Kidney (tissue), 13 donors: ENCODE measurements at regions not wholly inside any gene's neighbourhood (a gene's known extent, or its start where the extent isn't known, plus 50 kb on each side); places are given as distances from the start of the nearest gene placed in this dataset.

Source experiments
- DNase-seq, 5 donors: peaks; one replicate each; pipeline ENCODE4 v3.0.0-alpha.2; 2013 to 2020
- FAIRE-seq: peaks from 2 replicates; lab custom pipeline; 2012; peaks lifted over from hg19 to GRCh38; lab: Jason Lieb, UNC
- H3K27ac ChIP-seq, 2 donors: one replicate each; pipeline ENCODE4 v1.7.0; 2013; ENCODE audit warnings: low read depth in 2 of 2, low read length in 2 of 2, inconsistent platforms in 1 of 2
- H3K27me3 ChIP-seq: one replicate; pipeline ENCODE4 v1.7.1; 2013; ENCODE audit warnings: low read length, inconsistent platforms; ENCODE audit not compliant: control insufficient read depth, insufficient read depth
- H3K36me3 ChIP-seq, 3 donors: one replicate each; pipeline versions ENCODE4 v1.7.0 to v1.7.1; 2013; ENCODE audit warnings: low read length in 3 of 3, control low read depth in 1 of 3, inconsistent platforms in 1 of 3; ENCODE audit not compliant: insufficient read depth in 3 of 3, control insufficient read depth in 2 of 3
- H3K4me1 ChIP-seq, 3 donors: one replicate each; pipeline versions ENCODE4 v1.7.0 to v1.7.1; 2013; ENCODE audit warnings: low read length in 3 of 3, inconsistent platforms in 1 of 3, low read depth in 1 of 3; ENCODE audit not compliant: control insufficient read depth in 2 of 3, insufficient read depth in 2 of 3
- H3K4me3 ChIP-seq, 3 donors: one replicate each; pipeline versions ENCODE4 v1.7.0 to v1.8.1; 2013; ENCODE audit warnings: low read length in 3 of 3, control low read depth in 1 of 3, inconsistent platforms in 1 of 3
- H3K9ac ChIP-seq, 3 donors: one replicate each; pipeline versions ENCODE4 v1.7.0 to v1.7.1; 2013; ENCODE audit warnings: low read length in 3 of 3, control low read depth in 1 of 3, inconsistent platforms in 1 of 3
- H3K9me3 ChIP-seq, 3 donors: one replicate each; pipeline versions ENCODE4 v1.7.0 to v1.7.1; 2013; ENCODE audit warnings: low read length in 3 of 3, control low read depth in 1 of 3, inconsistent platforms in 1 of 3; ENCODE audit not compliant: control insufficient read depth in 2 of 3, insufficient read depth in 1 of 3
- intact Hi-C: fragments of 100-400 bp; cut with DNase I; formaldehyde crosslinking; loops from one replicate; pipeline ENCODE4 v1.11.1; 2022
- TF ChIP-seq, protein P1 (sequence below): IDR thresholded peaks from 3 replicates; pipeline ENCODE4 v1.5.1; 2012; ENCODE audit warnings: mild to moderate bottlenecking, moderate library complexity, borderline replicate concordance; ENCODE audit not compliant: insufficient read depth; ENCODE audit errors: extremely low read depth
- donor health status: control.
- donor health status: control.
- donor health status: control.
- donor health status: control.
- donor health status: control.
- donor health status: DM: yes; HTN: yes; CAD: no.
- donor health status: Normal renal cell carcinoma (clear cell type).

DNA sequence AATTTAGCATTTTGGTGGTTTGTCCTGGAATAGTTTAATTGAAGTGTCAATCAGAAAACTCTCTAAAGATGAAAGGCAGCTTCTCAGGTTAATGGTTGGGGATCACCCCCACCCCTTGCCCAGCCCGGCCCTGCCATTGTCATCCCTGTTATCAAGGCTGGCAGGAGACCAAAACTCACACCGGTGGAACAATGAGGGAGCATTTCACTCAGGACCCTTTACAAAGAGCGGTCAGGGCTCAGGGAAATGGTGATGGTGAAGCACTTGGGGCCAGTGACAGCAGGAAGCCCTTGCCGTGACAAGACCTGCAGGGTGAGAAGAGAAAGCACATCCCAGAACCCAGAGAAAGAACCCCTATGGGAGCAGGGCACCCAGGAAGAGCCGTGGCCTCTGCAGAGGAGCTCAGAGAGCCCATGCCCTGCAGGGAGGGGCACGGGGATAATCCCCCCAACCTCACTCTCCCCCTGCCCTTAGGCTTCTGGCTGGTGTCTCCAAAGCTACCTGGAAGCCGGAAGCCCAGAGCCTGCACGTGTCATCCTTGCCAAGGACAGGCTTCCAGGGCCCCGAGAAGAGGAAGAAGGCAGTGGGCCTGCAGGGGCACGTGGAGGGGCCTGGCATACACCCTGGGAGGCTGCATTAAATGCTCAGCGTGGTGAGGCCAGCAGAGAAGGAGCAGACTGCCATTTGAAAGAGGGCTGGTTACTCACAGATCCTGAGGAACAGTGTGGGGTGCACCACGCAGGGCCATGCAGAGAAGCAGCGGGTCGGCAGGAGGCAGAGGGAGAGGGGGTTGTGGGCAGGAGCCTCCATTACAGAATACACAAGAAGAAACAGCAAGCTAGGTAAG, 80.6 kb upstream of the PRR20G start:
- Histone ChIP-seq H3K4me3 (no peak overlapping the region), H3K9me3 (no peaks in the 10 kb centered on the region), H3K36me3 (no peaks in the 10 kb centered on the region), H3K27ac (no peak overlapping the region), H3K4me1 (no peaks in the 10 kb centered on the region), H3K27me3 (no peaks in the 10 kb centered on the region), H3K9ac (no peak overlapping the region)
- intact Hi-C loops, result no loop called here
- FAIRE-seq (no peak), DNase-seq (peak in 1 of 5 donors; percentile 41)
- TF ChIP-seq, protein P1, sequence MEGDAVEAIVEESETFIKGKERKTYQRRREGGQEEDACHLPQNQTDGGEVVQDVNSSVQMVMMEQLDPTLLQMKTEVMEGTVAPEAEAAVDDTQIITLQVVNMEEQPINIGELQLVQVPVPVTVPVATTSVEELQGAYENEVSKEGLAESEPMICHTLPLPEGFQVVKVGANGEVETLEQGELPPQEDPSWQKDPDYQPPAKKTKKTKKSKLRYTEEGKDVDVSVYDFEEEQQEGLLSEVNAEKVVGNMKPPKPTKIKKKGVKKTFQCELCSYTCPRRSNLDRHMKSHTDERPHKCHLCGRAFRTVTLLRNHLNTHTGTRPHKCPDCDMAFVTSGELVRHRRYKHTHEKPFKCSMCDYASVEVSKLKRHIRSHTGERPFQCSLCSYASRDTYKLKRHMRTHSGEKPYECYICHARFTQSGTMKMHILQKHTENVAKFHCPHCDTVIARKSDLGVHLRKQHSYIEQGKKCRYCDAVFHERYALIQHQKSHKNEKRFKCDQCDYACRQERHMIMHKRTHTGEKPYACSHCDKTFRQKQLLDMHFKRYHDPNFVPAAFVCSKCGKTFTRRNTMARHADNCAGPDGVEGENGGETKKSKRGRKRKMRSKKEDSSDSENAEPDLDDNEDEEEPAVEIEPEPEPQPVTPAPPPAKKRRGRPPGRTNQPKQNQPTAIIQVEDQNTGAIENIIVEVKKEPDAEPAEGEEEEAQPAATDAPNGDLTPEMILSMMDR, result no peak

DNA sequence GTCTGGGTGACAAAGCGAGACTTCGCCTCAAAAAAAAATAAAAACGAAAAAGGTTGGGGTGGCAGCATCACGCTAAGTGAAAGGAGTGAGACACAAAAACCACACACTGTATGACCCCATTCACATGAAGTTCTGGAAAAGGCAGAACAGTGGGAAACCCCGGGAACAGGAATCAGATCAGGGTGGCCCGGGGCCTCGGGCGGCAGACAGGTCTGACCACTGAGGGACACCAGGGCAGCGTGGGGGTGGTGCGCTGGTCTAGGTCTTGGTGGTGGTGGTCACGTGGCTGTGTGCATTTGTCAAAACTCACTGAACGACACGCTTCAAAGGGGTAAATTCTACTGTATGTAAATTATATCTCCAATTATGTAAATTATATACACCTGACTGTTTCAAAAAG, 79.7 kb upstream of the PRR20G start:
- H3K9ac ChIP-seq, result no peak overlapping the region
- DNase-seq, result peak in 1 of 5 donors; percentile 56
- no peaks in the 10 kb centered on the region for H3K36me3 ChIP-seq
- H3K27me3 ChIP-seq, result no peaks in the 10 kb centered on the region
- TF ChIP-seq, protein P1, result no peak
- intact Hi-C loops, result no loop called here
- no peak for FAIRE-seq
- no peaks in the 10 kb centered on the region for H3K4me1 ChIP-seq
- H3K4me3 ChIP-seq, result no peak overlapping the region
- H3K9me3 ChIP-seq, result no peaks in the 10 kb centered on the region
- no peak overlapping the region for H3K27ac ChIP-seq

DNA sequence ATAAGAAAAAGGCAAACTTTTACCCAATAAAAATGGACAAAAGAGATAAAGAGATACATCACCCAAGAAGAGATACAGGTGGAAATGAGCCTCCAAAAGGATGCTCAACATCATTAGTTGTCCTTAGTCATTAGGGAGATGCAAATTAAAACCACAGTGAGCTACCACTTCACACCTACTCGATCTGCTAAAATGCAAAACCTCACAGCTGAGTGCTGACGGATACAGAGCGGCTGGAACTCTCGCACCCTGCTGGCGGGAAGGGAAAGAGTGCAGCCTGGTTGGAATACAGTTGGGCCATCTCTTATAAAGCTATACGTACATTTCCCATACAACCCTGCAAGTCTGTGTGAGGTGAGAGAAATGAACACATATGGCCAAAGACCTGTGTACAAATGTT, 78.5 kb upstream of the PRR20G start:
- FAIRE-seq, result no peak
- TF ChIP-seq, protein P1, result no peak
- Histone ChIP-seq H3K9me3 (no peaks in the 10 kb centered on the region), H3K27ac (no peak overlapping the region), H3K27me3 (no peaks in the 10 kb centered on the region), H3K4me3 (no peak overlapping the region), H3K36me3 (no peaks in the 10 kb centered on the region), H3K9ac (no peak overlapping the region), H3K4me1 (no peaks in the 10 kb centered on the region)
- intact Hi-C loops, result no loop called here
- peak in 1 of 5 donors; percentile 16 for DNase-seq
